ENCODE measurements at regions not wholly inside any gene's neighbourhood (a gene's known extent, or its start where the extent isn't known, plus 50 kb on each side); places are given as distances from the start of the nearest gene placed in this dataset.

DNA sequence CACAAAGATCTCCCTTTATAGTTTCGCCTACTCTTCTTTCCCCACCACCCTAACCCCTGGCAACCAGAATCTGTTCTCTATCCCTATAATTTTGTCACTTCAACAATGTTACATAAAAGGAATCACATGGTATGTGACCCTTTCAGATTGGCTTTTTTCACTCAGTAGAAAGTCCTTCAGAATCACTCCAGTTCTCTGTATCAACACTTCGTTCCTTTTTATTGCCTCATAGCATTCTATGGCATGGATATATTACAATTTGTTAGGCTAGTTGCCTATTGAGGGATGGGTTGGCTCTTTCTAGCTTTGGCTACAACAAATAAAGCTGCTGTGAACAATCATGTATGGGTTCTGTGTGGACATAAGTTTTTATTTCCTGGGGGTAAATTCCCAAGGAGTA, 163.1 kb downstream of the RPIA start:
- no peak overlapping the region for H3K4me2 ChIP-seq (ENCODE audit: insufficient read depth, low read length)
- TF ChIP-seq, protein P1, sequence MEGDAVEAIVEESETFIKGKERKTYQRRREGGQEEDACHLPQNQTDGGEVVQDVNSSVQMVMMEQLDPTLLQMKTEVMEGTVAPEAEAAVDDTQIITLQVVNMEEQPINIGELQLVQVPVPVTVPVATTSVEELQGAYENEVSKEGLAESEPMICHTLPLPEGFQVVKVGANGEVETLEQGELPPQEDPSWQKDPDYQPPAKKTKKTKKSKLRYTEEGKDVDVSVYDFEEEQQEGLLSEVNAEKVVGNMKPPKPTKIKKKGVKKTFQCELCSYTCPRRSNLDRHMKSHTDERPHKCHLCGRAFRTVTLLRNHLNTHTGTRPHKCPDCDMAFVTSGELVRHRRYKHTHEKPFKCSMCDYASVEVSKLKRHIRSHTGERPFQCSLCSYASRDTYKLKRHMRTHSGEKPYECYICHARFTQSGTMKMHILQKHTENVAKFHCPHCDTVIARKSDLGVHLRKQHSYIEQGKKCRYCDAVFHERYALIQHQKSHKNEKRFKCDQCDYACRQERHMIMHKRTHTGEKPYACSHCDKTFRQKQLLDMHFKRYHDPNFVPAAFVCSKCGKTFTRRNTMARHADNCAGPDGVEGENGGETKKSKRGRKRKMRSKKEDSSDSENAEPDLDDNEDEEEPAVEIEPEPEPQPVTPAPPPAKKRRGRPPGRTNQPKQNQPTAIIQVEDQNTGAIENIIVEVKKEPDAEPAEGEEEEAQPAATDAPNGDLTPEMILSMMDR (IDR thresholded peaks at IDR 0.05; ENCODE audit: extremely low read depth, low read depth, low read length): no peak
- no peak overlapping the region for H2AFZ ChIP-seq (ENCODE audit: low read length)
- no peak overlapping the region for H3K27ac ChIP-seq (ENCODE audit: low read depth, low read length)
- no peaks in the 10 kb centered on the region for H3K36me3 ChIP-seq (ENCODE audit: insufficient read depth, low read length)
- no peaks in the 10 kb centered on the region for H3K9me3 ChIP-seq (ENCODE audit: low read depth, low read length)
- no peaks in the 10 kb centered on the region for H3K4me1 ChIP-seq (ENCODE audit: insufficient read depth, low read length)
- no peak overlapping the region for H3K4me3 ChIP-seq (ENCODE audit: insufficient read depth, low read length)
- no peaks in the 10 kb centered on the region for H4K20me1 ChIP-seq (ENCODE audit: insufficient read depth, low read length)
- DNase-seq (ENCODE audit: insufficient read length, low spot score, missing footprints): no peak
- no peaks in the 10 kb centered on the region for H3K79me2 ChIP-seq (ENCODE audit: insufficient read depth, low read length)
- H3K27me3 ChIP-seq (ENCODE audit: insufficient read depth, low read length): no peaks in the 10 kb centered on the region

DNA sequence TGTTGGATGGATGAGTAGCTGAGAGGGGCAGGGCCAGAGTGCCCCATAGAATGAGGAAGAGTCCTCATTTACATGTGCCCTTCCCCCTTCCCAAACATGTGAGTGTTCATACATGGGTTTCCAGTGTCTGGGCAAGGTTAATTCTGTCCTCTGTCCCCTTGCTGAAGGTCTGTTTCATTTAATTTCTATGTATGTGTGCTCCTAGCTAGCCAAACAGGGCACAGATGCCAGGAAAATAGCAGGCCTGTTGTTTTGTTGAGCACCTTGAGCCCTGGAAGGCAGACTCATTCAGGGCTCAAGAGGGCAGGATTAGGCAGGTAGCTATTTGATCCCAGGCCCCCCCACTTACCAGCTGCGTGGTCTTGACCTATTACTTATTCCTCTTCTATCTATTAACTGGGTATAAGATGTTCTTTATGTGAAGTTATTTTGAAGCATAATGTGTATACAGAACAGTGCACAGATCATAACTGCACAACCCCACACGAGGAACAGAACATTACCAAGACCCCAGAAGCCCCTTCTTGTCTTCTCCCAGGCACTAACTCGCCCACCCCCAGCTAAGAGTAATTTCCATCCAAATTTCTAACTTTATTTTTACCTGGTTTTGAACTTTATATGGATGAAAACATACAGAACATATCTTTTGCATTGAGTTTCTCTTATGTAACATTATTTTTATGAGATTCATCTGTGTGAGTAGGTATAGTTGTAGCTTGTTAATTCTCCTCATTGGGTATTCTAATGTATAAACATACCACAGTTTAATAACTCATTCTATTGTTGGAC, 164.3 kb downstream of the RPIA start:
- H3K27me3 ChIP-seq (ENCODE audit: insufficient read depth, low read length): no peaks in the 10 kb centered on the region
- H2AFZ ChIP-seq (ENCODE audit: low read length): no peak overlapping the region
- no peak for DNase-seq (ENCODE audit: insufficient read length, low spot score, missing footprints)
- no peaks in the 10 kb centered on the region for H3K36me3 ChIP-seq (ENCODE audit: insufficient read depth, low read length)
- H3K79me2 ChIP-seq (ENCODE audit: insufficient read depth, low read length): no peaks in the 10 kb centered on the region
- H3K4me1 ChIP-seq (ENCODE audit: insufficient read depth, low read length): no peaks in the 10 kb centered on the region
- no peaks in the 10 kb centered on the region for H3K9me3 ChIP-seq (ENCODE audit: low read depth, low read length)
- no peak overlapping the region for H3K4me2 ChIP-seq (ENCODE audit: insufficient read depth, low read length)
- TF ChIP-seq, protein P1 (IDR thresholded peaks at IDR 0.05; ENCODE audit: extremely low read depth, low read depth, low read length): no peak
- no peak overlapping the region for H3K27ac ChIP-seq (ENCODE audit: low read depth, low read length)
- H4K20me1 ChIP-seq (ENCODE audit: insufficient read depth, low read length): no peaks in the 10 kb centered on the region
- H3K4me3 ChIP-seq (ENCODE audit: insufficient read depth, low read length): no peak overlapping the region

DNA sequence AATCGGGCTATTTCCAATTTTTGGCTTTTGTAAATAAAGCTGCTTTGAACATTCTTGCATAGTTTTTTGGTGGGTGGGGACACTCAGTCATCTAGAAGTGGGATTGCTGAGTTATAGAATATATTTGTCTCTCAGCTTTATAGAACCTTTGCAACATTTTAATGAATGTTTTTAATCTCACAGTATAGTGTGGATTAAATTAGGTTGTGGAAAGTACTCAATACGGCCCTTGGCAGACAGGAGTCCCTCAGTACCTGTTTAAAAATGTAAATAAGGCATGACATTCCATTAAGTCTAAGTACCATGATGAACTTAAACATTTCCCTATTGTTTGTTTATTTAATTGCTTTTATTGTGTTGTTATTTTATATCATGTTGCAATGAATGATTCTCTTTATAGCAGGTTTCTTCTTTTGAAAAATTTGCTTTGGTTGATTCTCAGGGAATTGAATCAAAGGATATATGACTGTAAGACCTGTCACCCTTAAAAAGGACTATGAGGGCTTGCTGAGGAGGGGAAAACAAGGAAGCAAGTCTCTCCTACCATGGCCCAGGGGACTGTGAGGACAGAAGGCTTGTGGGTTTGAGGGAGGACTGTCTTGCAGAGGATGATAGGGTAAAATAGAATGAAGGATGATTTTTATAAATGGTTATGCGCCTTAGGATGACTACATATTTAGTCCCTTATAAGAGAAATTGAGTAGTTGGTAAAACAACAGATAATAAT, 165.1 kb downstream of the RPIA start:
- H3K4me2 ChIP-seq (ENCODE audit: insufficient read depth, low read length): no peak overlapping the region
- no peaks in the 10 kb centered on the region for H3K27me3 ChIP-seq (ENCODE audit: insufficient read depth, low read length)
- H2AFZ ChIP-seq (ENCODE audit: low read length): no peak overlapping the region
- no peaks in the 10 kb centered on the region for H4K20me1 ChIP-seq (ENCODE audit: insufficient read depth, low read length)
- no peaks in the 10 kb centered on the region for H3K79me2 ChIP-seq (ENCODE audit: insufficient read depth, low read length)
- TF ChIP-seq, protein P1 (IDR thresholded peaks at IDR 0.05; ENCODE audit: extremely low read depth, low read depth, low read length): no peak
- no peak overlapping the region for H3K4me3 ChIP-seq (ENCODE audit: insufficient read depth, low read length)
- no peak overlapping the region for H3K27ac ChIP-seq (ENCODE audit: low read depth, low read length)
- no peaks in the 10 kb centered on the region for H3K36me3 ChIP-seq (ENCODE audit: insufficient read depth, low read length)
- no peaks in the 10 kb centered on the region for H3K9me3 ChIP-seq (ENCODE audit: low read depth, low read length)
- no peaks in the 10 kb centered on the region for H3K4me1 ChIP-seq (ENCODE audit: insufficient read depth, low read length)
- no peak for DNase-seq (ENCODE audit: insufficient read length, low spot score, missing footprints)

GRCh38 chr2:88857274-88857741, 165.8 kb downstream of the RPIA start:
- Histone ChIP-seq H4K20me1 (ENCODE audit: insufficient read depth, low read length) (no peaks in the 10 kb centered on the region), H3K4me1 (ENCODE audit: insufficient read depth, low read length) (no peaks in the 10 kb centered on the region), H3K79me2 (ENCODE audit: insufficient read depth, low read length) (no peaks in the 10 kb centered on the region), H2AFZ (ENCODE audit: low read length) (no peak overlapping the region), H3K27ac (ENCODE audit: low read depth, low read length) (no peak overlapping the region), H3K4me3 (ENCODE audit: insufficient read depth, low read length) (no peak overlapping the region), H3K4me2 (ENCODE audit: insufficient read depth, low read length) (no peak overlapping the region), H3K27me3 (ENCODE audit: insufficient read depth, low read length) (no peaks in the 10 kb centered on the region), H3K9me3 (ENCODE audit: low read depth, low read length) (no peaks in the 10 kb centered on the region), H3K36me3 (ENCODE audit: insufficient read depth, low read length) (no peaks in the 10 kb centered on the region)
- DNase-seq (ENCODE audit: insufficient read length, low spot score, missing footprints): no peak
- TF ChIP-seq, protein P1 (IDR thresholded peaks at IDR 0.05; ENCODE audit: extremely low read depth, low read depth, low read length): no peak
